HEK293 (cell line): ENCODE measurements at regions not wholly inside any gene's neighbourhood (a gene's known extent, or its start where the extent isn't known, plus 50 kb on each side); places are given as distances from the start of the nearest gene placed in this dataset.

Source experiments
- CTCF ChIA-PET: fragments of 350-600 bp; formaldehyde crosslinking; extraction: SDS; loops from one replicate; lab custom pipeline; 2021; ENCODE audit warnings: antibody characterized with exemption; lab: Yijun Ruan, JAX
- POLR2A ChIA-PET: fragments of 300-600 bp; formaldehyde crosslinking; extraction: SDS; loops from one replicate; lab custom pipeline; 2020; ENCODE audit warnings: antibody characterized with exemption, inconsistent platforms; lab: Yijun Ruan, JAX
- H3K27ac ChIP-seq: fragments of 200-500 bp; sonication (Bioruptor generic); 2 replicates; pipeline ENCODE4 v1.5.1; 2014; ENCODE audit warnings: low read depth, low read length, control low read depth, inconsistent platforms; ENCODE audit errors: extremely low read depth
- H3K36me3 ChIP-seq, 2 experiments: fragments of 200-500 bp in 1 of 2; sonication (Bioruptor generic) in 1 of 2; 1 replicate in 1 of 2; 2 replicates in 1 of 2; pipeline ENCODE4 v1.5.1; 2014 to 2017; ENCODE audit warnings: inconsistent platforms in 2 of 2, low read length in 2 of 2; ENCODE audit not compliant: control insufficient read depth in 2 of 2, insufficient read depth in 1 of 2
- H3K4me1 ChIP-seq: fragments of 200-500 bp; sonication (Bioruptor generic); 2 replicates; pipeline ENCODE4 v1.5.1; 2014; ENCODE audit warnings: mild to moderate bottlenecking, low read length, inconsistent platforms; ENCODE audit not compliant: control insufficient read depth, insufficient read depth
- H3K4me3 ChIP-seq: 2 replicates; pipeline ENCODE4 v1.5.1; 2011; ENCODE audit warnings: low read depth, mild to moderate bottlenecking, control low read depth, low read length, moderate library complexity
- H3K9me3 ChIP-seq: fragments of 200-500 bp; sonication (Bioruptor generic); 2 replicates; pipeline ENCODE4 v1.5.1; 2014; ENCODE audit warnings: low read depth, low read length, inconsistent platforms; ENCODE audit not compliant: control insufficient read depth, insufficient read depth
- HOXA7 ChIP-seq: sonication (generic); formaldehyde crosslinking; IDR thresholded peaks from 2 replicates; pipeline ENCODE4 v1.8.1; 2022; ENCODE audit warnings: missing genetic modification reagents, borderline replicate concordance
- KLF16 ChIP-seq: fragments of 450-650 bp; formaldehyde crosslinking; IDR thresholded peaks from 2 replicates; pipeline ENCODE4 v1.5.1; 2017; ENCODE audit warnings: missing biosample characterization, missing genetic modification characterization
- PATZ1 ChIP-seq: fragments of 450-650 bp; formaldehyde crosslinking; IDR thresholded peaks from 2 replicates; pipeline ENCODE4 v1.5.1; 2016; ENCODE audit warnings: missing biosample characterization, missing genetic modification characterization
- REST ChIP-seq: fragments of 450-650 bp; formaldehyde crosslinking; IDR thresholded peaks from 2 replicates; pipeline ENCODE4 v1.5.1; 2016; ENCODE audit warnings: missing biosample characterization, missing genetic modification characterization
- SCRT1 ChIP-seq: fragments of 450-650 bp; formaldehyde crosslinking; IDR thresholded peaks from 2 replicates; pipeline ENCODE4 v1.5.1; 2016; ENCODE audit warnings: missing biosample characterization, missing genetic modification characterization, borderline replicate concordance
- TCF7L2 ChIP-seq: IDR thresholded peaks from 2 replicates; pipeline ENCODE4 v1.6.1; 2011; ENCODE audit warnings: low read depth, mild to moderate bottlenecking, inconsistent platforms, low read length, moderate library complexity, borderline replicate concordance
- ZBTB11 ChIP-seq: fragments of 450-650 bp; formaldehyde crosslinking; conservative IDR thresholded peaks from 2 replicates; pipeline ENCODE4 v1.5.1; 2016; ENCODE audit warnings: low read depth, missing biosample characterization, missing genetic modification characterization
- ZBTB48 ChIP-seq: fragments of 450-650 bp; formaldehyde crosslinking; IDR thresholded peaks from 2 replicates; pipeline ENCODE4 v1.5.1; 2016; ENCODE audit warnings: missing biosample characterization, missing genetic modification characterization
- ZNF155 ChIP-seq: fragments of 450-650 bp; formaldehyde crosslinking; IDR thresholded peaks from 2 replicates; pipeline ENCODE4 v1.5.1; 2016; ENCODE audit warnings: missing biosample characterization, missing genetic modification characterization
- ZNF169 ChIP-seq: fragments of 450-650 bp; formaldehyde crosslinking; IDR thresholded peaks from 2 replicates; pipeline ENCODE4 v1.5.1; 2016; ENCODE audit warnings: missing biosample characterization, missing genetic modification characterization
- ZNF18 ChIP-seq: fragments of 450-650 bp; formaldehyde crosslinking; IDR thresholded peaks from 2 replicates; pipeline ENCODE4 v1.5.1; 2016; ENCODE audit warnings: missing biosample characterization, missing genetic modification characterization
- ZNF211 ChIP-seq: fragments of 450-650 bp; formaldehyde crosslinking; IDR thresholded peaks from 2 replicates; pipeline ENCODE4 v1.5.1; 2016; ENCODE audit warnings: low read depth, missing biosample characterization, missing genetic modification characterization
- ZNF221 ChIP-seq: fragments of 450-650 bp; formaldehyde crosslinking; IDR thresholded peaks from 2 replicates; pipeline ENCODE4 v1.5.1; 2017; ENCODE audit warnings: missing biosample characterization, missing genetic modification characterization, borderline replicate concordance
- ZNF24 ChIP-seq: fragments of 450-650 bp; formaldehyde crosslinking; IDR thresholded peaks from 2 replicates; pipeline ENCODE4 v1.5.1; 2016; ENCODE audit warnings: missing biosample characterization, missing genetic modification characterization
- ZNF350 ChIP-seq: fragments of 450-650 bp; formaldehyde crosslinking; IDR thresholded peaks from 2 replicates; pipeline ENCODE4 v1.5.0; 2017; ENCODE audit warnings: missing biosample characterization, mild to moderate bottlenecking, missing genetic modification characterization
- ZNF398 ChIP-seq: fragments of 450-650 bp; formaldehyde crosslinking; IDR thresholded peaks from 2 replicates; pipeline ENCODE4 v1.5.1; 2017; ENCODE audit warnings: missing biosample characterization, missing genetic modification characterization
- ZNF488 ChIP-seq: fragments of 450-650 bp; formaldehyde crosslinking; IDR thresholded peaks from 2 replicates; pipeline ENCODE4 v1.5.1; 2016; ENCODE audit warnings: missing biosample characterization, missing genetic modification characterization
- ZNF521 ChIP-seq: fragments of 450-650 bp; formaldehyde crosslinking; IDR thresholded peaks from 2 replicates; pipeline ENCODE4 v1.5.1; 2017; ENCODE audit warnings: missing biosample characterization, mild to moderate bottlenecking, missing genetic modification characterization
- ZNF558 ChIP-seq: fragments of 450-650 bp; formaldehyde crosslinking; IDR thresholded peaks from 2 replicates; pipeline ENCODE4 v1.5.1; 2016; ENCODE audit warnings: missing biosample characterization, missing genetic modification characterization
- ZNF626 ChIP-seq: fragments of 450-650 bp; sonication (Bioruptor Pico); formaldehyde crosslinking; IDR thresholded peaks from 2 replicates; pipeline ENCODE4 v1.5.1; 2018; ENCODE audit warnings: missing biosample characterization, missing genetic modification characterization, inconsistent platforms
- ZNF670 ChIP-seq: fragments of 450-650 bp; formaldehyde crosslinking; IDR thresholded peaks from 2 replicates; pipeline ENCODE4 v1.5.1; 2016; ENCODE audit warnings: missing biosample characterization, missing genetic modification characterization, low read depth
- ZXDB ChIP-seq: fragments of 450-650 bp; formaldehyde crosslinking; IDR thresholded peaks from 2 replicates; pipeline ENCODE4 v1.5.1; 2016; ENCODE audit warnings: missing biosample characterization, missing genetic modification characterization

- TF ChIP-seq ZNF521 (no peak), ZNF488 (tag by site-specific recombination) (no peak), ZNF169 (tag by site-specific recombination) (no peak), SCRT1 (no peak), KLF16 (tag by site-specific recombination) (no peak), ZNF155 (tag by site-specific recombination) (no peak), ZNF221 (tag by site-specific recombination) (no peak), ZNF24 (tag by site-specific recombination) (no peak)
Measured at GRCh38 chr15:45993508-45993907, 358.7 kb downstream of the SQOR start (continued).

- H3K4me3 ChIP-seq, result no peak overlapping the region
- CTCF ChIA-PET, result no interaction called here
- no peaks in the 10 kb centered on the region for H3K9me3 ChIP-seq
- no peak overlapping the region for H3K27ac ChIP-seq
- POLR2A ChIA-PET, result interaction anchor here (0.7 kb wide), 1 partner anchor 72 kb away, joined by 3 read pairs; no protein-coding TSS in a partner anchor
- H3K4me1 ChIP-seq, result no peaks in the 10 kb centered on the region
- no peak for TF ChIP-seq ZNF211 (tag by site-specific recombination)
- no peak for TF ChIP-seq ZBTB48 (tag by site-specific recombination)
- no peak for TF ChIP-seq ZNF558
- TF ChIP-seq HOXA7 (CRISPR knock-in tag), result no peak
- TF ChIP-seq ZNF670 (tag by site-specific recombination), result no peak
- no peak for TF ChIP-seq ZBTB11
- H3K36me3 ChIP-seq, result no peaks in the 10 kb centered on the region
Measured at GRCh38 chr15:45995800-45996199, 361.0 kb downstream of the SQOR start.

- Histone ChIP-seq H3K4me3 (no peak overlapping the region), H3K27ac (no peak overlapping the region)
- CTCF ChIA-PET, result no interaction called here
- TF ChIP-seq ZNF18, result no peak
- TF ChIP-seq TCF7L2, result no peak
- no peak for TF ChIP-seq ZNF398 (tag by site-specific recombination)
- no peak for TF ChIP-seq PATZ1 (tag by site-specific recombination)
- TF ChIP-seq ZNF626 (tag by site-specific recombination), result no peak
- no peak for TF ChIP-seq REST (tag by site-specific recombination)
- TF ChIP-seq ZXDB (tag by site-specific recombination), result no peak
- no peak for TF ChIP-seq ZNF350 (tag by site-specific recombination)
Measured at GRCh38 chr15:46014532-46014931, 379.7 kb downstream of the SQOR start.

More at GRCh38 chr15:46014532-46014931, 379.7 kb downstream of the SQOR start:
- Histone ChIP-seq H3K36me3 (no peaks in the 10 kb centered on the region), H3K4me1 (no peaks in the 10 kb centered on the region), H3K9me3 (no peaks in the 10 kb centered on the region)
- POLR2A ChIA-PET, result no interaction called here
